GM12878 (cell line): ENCODE measurements at regions not wholly inside any gene's neighbourhood (a gene's known extent, or its start where the extent isn't known, plus 50 kb on each side); places are given as distances from the start of the nearest gene placed in this dataset.

Source experiments
- ATF2 ChIP-seq: IDR thresholded peaks from 2 replicates; pipeline ENCODE4 v1.6.1; 2012; ENCODE audit warnings: low read length, inconsistent platforms
- BHLHE40 ChIP-seq, 2 experiments: fragments of 450-650 bp in 1 of 2; IDR thresholded peaks; 2 replicates each; pipeline ENCODE4 v1.6.1; 2011 to 2017; ENCODE audit warnings: low read depth in 2 of 2, borderline replicate concordance in 1 of 2, improper control_type of control experiment in 1 of 2, low read length in 1 of 2, mild to moderate bottlenecking in 1 of 2
- CBX5 ChIP-seq: sonication (generic); IDR thresholded peaks from 2 replicates; pipeline ENCODE4 v1.6.1; 2016; ENCODE audit warnings: low read depth, moderate library complexity, mild to moderate bottlenecking, inconsistent platforms
- CHD2 ChIP-seq: IDR thresholded peaks from 2 replicates; pipeline ENCODE4 v1.6.1; 2011; ENCODE audit warnings: low read depth, low read length, improper control_type of control experiment, borderline replicate concordance
- CTCF ChIP-seq, 3 experiments: IDR thresholded peaks in 2 of 3; conservative IDR thresholded peaks in 1 of 3; 2 replicates each; pipeline ENCODE4 v1.5.1; 2011; ENCODE audit warnings: low read depth in 3 of 3, low read length in 3 of 3, mild to moderate bottlenecking in 3 of 3, control low read depth in 2 of 3, moderate library complexity in 2 of 3, inconsistent platforms in 1 of 3, mixed read lengths in 1 of 3; ENCODE audit not compliant: control insufficient read depth in 2 of 3, insufficient read depth in 1 of 3; ENCODE audit errors: extremely low read depth in 1 of 3
- ESRRA ChIP-seq: IDR thresholded peaks from 2 replicates; pipeline ENCODE4 v1.6.1; 2012; ENCODE audit warnings: mild to moderate bottlenecking, low read length, improper control_type of control experiment
- EZH2 ChIP-seq: IDR thresholded peaks from 2 replicates; pipeline ENCODE4 v1.6.1; 2012; ENCODE audit warnings: low read depth, mild to moderate bottlenecking, control low read depth, inconsistent platforms, low read length, borderline replicate concordance; ENCODE audit not compliant: control insufficient read depth
- JUNB ChIP-seq: IDR thresholded peaks from 2 replicates; pipeline ENCODE4 v1.6.1; 2016; ENCODE audit warnings: antibody characterized with exemption, mild to moderate bottlenecking
- JUND ChIP-seq: IDR thresholded peaks from 2 replicates; pipeline ENCODE4 v1.6.1; 2012; ENCODE audit warnings: low read depth, mild to moderate bottlenecking, low read length, improper control_type of control experiment, moderate library complexity
- MYC ChIP-seq: IDR thresholded peaks from 2 replicates; pipeline ENCODE4 v1.6.1; 2011; ENCODE audit warnings: mild to moderate bottlenecking, low read length, moderate library complexity, inconsistent platforms; ENCODE audit not compliant: insufficient read depth, insufficient replicate concordance, insufficient read length, severe bottlenecking
- POLR2A ChIP-seq: IDR thresholded peaks from 2 replicates; pipeline ENCODE4 v1.6.1; 2011; ENCODE audit warnings: low read depth, mild to moderate bottlenecking, low read length

GRCh38 chr12:25743679-25744215 lies 190.7 kb upstream of the LMNTD1 start:
- TF ChIP-seq JUND = no peak
- TF ChIP-seq BHLHE40 (IDR thresholded peaks at IDR 0.05; ENCODE audit: borderline replicate concordance in 1 of 2, low read depth in 2 of 2, low read length in 1 of 2) = no peak
- no peak for TF ChIP-seq CBX5
- TF ChIP-seq JUNB = no peak
- TF ChIP-seq CHD2 = no peak
- no peak for TF ChIP-seq EZH2
- no peak for TF ChIP-seq ESRRA
- no peak for TF ChIP-seq ATF2
- TF ChIP-seq POLR2A = no peak
- TF ChIP-seq CTCF (IDR thresholded peaks at IDR 0.05 in 2 of 3, conservative IDR thresholded peaks at IDR 0.05 in 1 of 3; ENCODE audit: control insufficient read depth in 2 of 3, extremely low read depth in 1 of 3, insufficient read depth in 1 of 3, low read depth in 3 of 3, low read length in 3 of 3) = no peak
- no peak for TF ChIP-seq MYC
